Ishikawa (cell line): ENCODE measurements at regions not wholly inside any gene's neighbourhood (a gene's known extent, or its start where the extent isn't known, plus 50 kb on each side); places are given as distances from the start of the nearest gene placed in this dataset.

Source experiments
- CEBPB ChIP-seq: IDR thresholded peaks from 2 replicates; pipeline ENCODE4 v1.6.1; 2012
- CREB1 ChIP-seq: IDR thresholded peaks from 2 replicates; pipeline ENCODE4 v1.6.1; 2012; ENCODE audit warnings: low read depth
- EGR1 ChIP-seq: IDR thresholded peaks from 2 replicates; pipeline ENCODE4 v1.6.1; 2012
- EP300 ChIP-seq: IDR thresholded peaks from 2 replicates; pipeline ENCODE4 v1.6.1; 2012; ENCODE audit warnings: borderline replicate concordance
- FOXM1 ChIP-seq: IDR thresholded peaks from 2 replicates; pipeline ENCODE4 v1.6.1; 2012; ENCODE audit warnings: low read depth, borderline replicate concordance
- MAX ChIP-seq: IDR thresholded peaks from 2 replicates; pipeline ENCODE4 v1.6.1; 2012
- NFIC ChIP-seq: IDR thresholded peaks from 2 replicates; pipeline ENCODE4 v1.6.1; 2012
- RAD21 ChIP-seq: IDR thresholded peaks from 2 replicates; pipeline ENCODE4 v1.6.1; 2012; ENCODE audit warnings: low read depth
- REST ChIP-seq: IDR thresholded peaks from 2 replicates; pipeline ENCODE4 v1.6.1; 2012; ENCODE audit warnings: low read depth, mild to moderate bottlenecking
- TAF1 ChIP-seq: IDR thresholded peaks from 2 replicates; pipeline ENCODE4 v1.6.1; 2012; ENCODE audit warnings: low read depth, mild to moderate bottlenecking
- TCF12 ChIP-seq: IDR thresholded peaks from 2 replicates; pipeline ENCODE4 v1.6.1; 2012; ENCODE audit warnings: low read depth
- TEAD4 ChIP-seq: IDR thresholded peaks from 2 replicates; pipeline ENCODE4 v1.6.1; 2012
- USF1 ChIP-seq: IDR thresholded peaks from 2 replicates; pipeline ENCODE4 v1.6.1; 2012
- YY1 ChIP-seq: IDR thresholded peaks from 2 replicates; pipeline ENCODE4 v1.6.1; 2012; ENCODE audit warnings: low read depth
- ZBTB7A ChIP-seq: IDR thresholded peaks from 2 replicates; pipeline ENCODE4 v1.6.1; 2012; ENCODE audit warnings: low read depth

- TF ChIP-seq USF1 (no peak), CEBPB (no peak), YY1 (no peak), EP300 (no peak), EGR1 (no peak), TCF12 (no peak), NFIC (no peak), CREB1 (no peak), TEAD4 (no peak), MAX (no peak), ZBTB7A (no peak), REST (no peak), FOXM1 (no peak), TAF1 (no peak), RAD21 (no peak)
Measured at GRCh38 chr5:174528821-174529544, 195.4 kb upstream of the MSX2 start.

- TF ChIP-seq ZBTB7A (no peak), YY1 (no peak), TAF1 (no peak), USF1 (no peak), REST (no peak), FOXM1 (no peak), EGR1 (no peak), NFIC (no peak), EP300 (no peak), CEBPB (no peak)
Measured at GRCh38 chr5:174529925-174530681, 194.3 kb upstream of the MSX2 start.

GRCh38 chr5:174531782-174532191 lies 192.6 kb upstream of the MSX2 start:
- TF ChIP-seq EP300 = no peak
- no peak for TF ChIP-seq YY1
- no peak for TF ChIP-seq NFIC
- TF ChIP-seq USF1 = no peak
- TF ChIP-seq TCF12 = no peak

GRCh38 chr5:174532455-174533453 lies 191.6 kb upstream of the MSX2 start:
- no peak for TF ChIP-seq RAD21
- no peak for TF ChIP-seq EGR1
- no peak for TF ChIP-seq USF1
- TF ChIP-seq CREB1 = no peak
- TF ChIP-seq CEBPB = peak; percentile 71

- TF ChIP-seq MAX (no peak), CEBPB (no peak), ZBTB7A (no peak), USF1 (no peak), REST (no peak), TCF12 (no peak), NFIC (no peak), EP300 (no peak), FOXM1 (no peak), EGR1 (no peak), RAD21 (no peak)
Measured at GRCh38 chr5:174533751-174534241, 190.6 kb upstream of the MSX2 start.
